Spleen (tissue), 11 donors: ENCODE measurements at regions not wholly inside any gene's neighbourhood (a gene's known extent, or its start where the extent isn't known, plus 50 kb on each side); places are given as distances from the start of the nearest gene placed in this dataset.

ENCODE experiments used
- DNase-seq: peaks from one replicate; pipeline ENCODE4 v3.0.0-alpha.2; 2020
- H3K27ac ChIP-seq, 8 donors: fragments of 200-600 bp; sonication (generic) in 7 of 8; 1 replicate in 4 of 8; 2 replicates in 4 of 8; pipeline versions ENCODE4 v1.5.0 to v1.8.0; 2016 to 2021; ENCODE audit warnings: inconsistent platforms in 4 of 8, mild to moderate bottlenecking in 4 of 8, moderate library complexity in 1 of 8
- H3K27me3 ChIP-seq, 7 donors: fragments of 200-600 bp; sonication (generic) in 6 of 7; replicated peaks in 1 of 7; 1 replicate in 4 of 7; 2 replicates in 3 of 7; pipeline versions ENCODE4 v1.5.0 to v1.8.0; 2016 to 2021; ENCODE audit warnings: inconsistent platforms in 3 of 7, mild to moderate bottlenecking in 1 of 7
- H3K36me3 ChIP-seq, 6 donors: fragments of 200-600 bp; sonication (generic) in 5 of 6; 1 replicate in 4 of 6; 2 replicates in 2 of 6; pipeline versions ENCODE4 v1.5.0 to v1.8.0; 2016 to 2021; ENCODE audit warnings: inconsistent platforms in 2 of 6
- H3K4me1 ChIP-seq, 6 donors: fragments of 200-600 bp; sonication (generic) in 5 of 6; 1 replicate in 3 of 6; 2 replicates in 3 of 6; pipeline versions ENCODE4 v1.5.0 to v1.8.0; 2016 to 2021; ENCODE audit warnings: inconsistent platforms in 3 of 6
- H3K4me3 ChIP-seq, 8 donors: fragments of 200-600 bp; sonication (generic) in 7 of 8; 1 replicate in 4 of 8; 2 replicates in 4 of 8; pipeline versions ENCODE4 v1.5.0 to v1.8.0; 2016 to 2021; ENCODE audit warnings: inconsistent platforms in 4 of 8, mild to moderate bottlenecking in 4 of 8, moderate library complexity in 2 of 8
- H3K9me3 ChIP-seq, 8 donors: fragments of 200-600 bp; sonication (generic) in 7 of 8; 1 replicate in 4 of 8; 2 replicates in 4 of 8; pipeline versions ENCODE4 v1.5.0 to v1.8.0; 2016 to 2021; ENCODE audit warnings: inconsistent platforms in 4 of 8
- CTCF ChIP-seq, 11 experiments: fragments of 200-600 bp in 7 of 11; fragments of 450-650 bp in 4 of 11; sonication (generic) in 4 of 11; IDR thresholded peaks in 8 of 11; conservative IDR thresholded peaks in 3 of 11; 1 replicate in 7 of 11; 2 replicates in 4 of 11; pipeline versions ENCODE4 v1.4.0 to v1.8.0; 2016 to 2021; ENCODE audit warnings: antibody characterized with exemption in 11 of 11, inconsistent platforms in 4 of 11, mild to moderate bottlenecking in 1 of 11
- POLR2A ChIP-seq, 3 donors: fragments of 450-650 bp; IDR thresholded peaks; one replicate each; pipeline ENCODE4 v1.5.1; 2017; ENCODE audit warnings: antibody characterized with exemption in 3 of 3, mild to moderate bottlenecking in 1 of 3
- POLR2AphosphoS5 ChIP-seq, 3 donors: sonication (generic); formaldehyde crosslinking; IDR thresholded peaks; one replicate each; pipeline ENCODE4 v1.5.1; 2017; ENCODE audit warnings: antibody characterized with exemption in 3 of 3
- WGBS, 5 donors: extraction: QIAGEN DNeasy Blood & Tissue Kit in 3 of 5; methylation state at CpG; one replicate each; pipeline versions ENCODE4 v1.1.5 to v1.1.7; 2013 to 2018; 5-methylcytosine and 5-hydroxymethylcytosine counted together
- intact Hi-C: fragments of 100-400 bp; cut with DNase I; formaldehyde crosslinking; loops from one replicate; pipeline ENCODE4 v1.15.0; 2023; ENCODE audit warnings: low total_unique reads
- donor health status: healthy with polysubstance abuse.
- donor health status: DM: no; HTN: no; CAD: no; lungs with moderate emphysema.
- donor health status: DM: no; HTN: no; CAD: no.
- donor health status: Bipolar disorder and iron deficiency.
- donor health status: healthy.
- donor health status: DM: no; HTN: no; CAD: no.
- donor health status: DM: yes; HTN: yes; CAD: no.

GRCh38 chr6:139973669-139974344, 599.4 kb upstream of the CITED2 start:
- WGBS, 5 donors, result 67 to 74% (median 72%) methylated on average over 3 of the region's 3 CpGs
- intact Hi-C loops, result no loop called here
- Histone ChIP-seq H3K4me3 (no peak overlapping the region), H3K27ac (no peak overlapping the region), H3K36me3 (no peaks in the 10 kb centered on the region), H3K9me3 (no peaks in the 10 kb centered on the region), H3K4me1 (peaks cover 0 to 5% (median 0%) of the 10 kb centered on the region in 6 donors), H3K27me3 (no peaks in the 10 kb centered on the region)
- TF ChIP-seq CTCF (IDR thresholded peaks at IDR 0.05 in 8 of 11, conservative IDR thresholded peaks at IDR 0.05 in 3 of 11) (no peak), POLR2A (IDR thresholded peaks at IDR 0.05) (no peak), POLR2AphosphoS5 (IDR thresholded peaks at IDR 0.05) (no peak)
- DNase-seq, result no peak

- Histone ChIP-seq H3K27me3 (no peaks in the 10 kb centered on the region), H3K4me1 (peaks cover 0 to 5% (median 0%) of the 10 kb centered on the region in 6 donors), H3K9me3 (no peaks in the 10 kb centered on the region), H3K27ac (no peak overlapping the region), H3K4me3 (no peak overlapping the region), H3K36me3 (no peaks in the 10 kb centered on the region)
- WGBS, 5 donors, result 82 to 84% (median 83%) methylated on average over 2 of the region's 2 CpGs
- TF ChIP-seq POLR2AphosphoS5 (IDR thresholded peaks at IDR 0.05) (no peak), POLR2A (IDR thresholded peaks at IDR 0.05) (no peak), CTCF (IDR thresholded peaks at IDR 0.05 in 8 of 11, conservative IDR thresholded peaks at IDR 0.05 in 3 of 11) (no peak)
- intact Hi-C loops, result no loop called here
- no peak for DNase-seq
Observed at GRCh38 chr6:139972116-139972515, 597.7 kb upstream of the CITED2 start.

- intact Hi-C loops, result no loop called here
- Histone ChIP-seq H3K4me1 (peaks cover 0 to 4% (median 2%) of the 10 kb centered on the region in 6 donors), H3K9me3 (no peaks in the 10 kb centered on the region), H3K36me3 (no peaks in the 10 kb centered on the region), H3K27ac (no peak overlapping the region), H3K27me3 (no peaks in the 10 kb centered on the region), H3K4me3 (no peak overlapping the region)
- TF ChIP-seq CTCF (IDR thresholded peaks at IDR 0.05 in 8 of 11, conservative IDR thresholded peaks at IDR 0.05 in 3 of 11) (no peak), POLR2A (IDR thresholded peaks at IDR 0.05) (no peak), POLR2AphosphoS5 (IDR thresholded peaks at IDR 0.05) (no peak)
- WGBS, 5 donors, result 70 to 78% (median 73%) methylated on average over 1 of the region's 1 CpG
- no peak for DNase-seq
Observed at GRCh38 chr6:139970591-139970991, 596.1 kb upstream of the CITED2 start.

- Histone ChIP-seq H3K4me3 (no peak overlapping the region), H3K27ac (no peak overlapping the region), H3K27me3 (no peaks in the 10 kb centered on the region), H3K36me3 (no peaks in the 10 kb centered on the region), H3K4me1 (peaks cover 0 to 19% (median 6%) of the 10 kb centered on the region in 6 donors), H3K9me3 (no peaks in the 10 kb centered on the region)
- no peak for TF ChIP-seq CTCF (IDR thresholded peaks at IDR 0.05 in 8 of 11, conservative IDR thresholded peaks at IDR 0.05 in 3 of 11)
- no peak for TF ChIP-seq POLR2AphosphoS5 (IDR thresholded peaks at IDR 0.05)
- no peak for TF ChIP-seq POLR2A (IDR thresholded peaks at IDR 0.05)
- no peak for DNase-seq
- intact Hi-C loops, result no loop called here
Observed at GRCh38 chr6:139967497-139967896, 593.0 kb upstream of the CITED2 start.
